Naive thymus-derived CD4-positive, alpha-beta T cell (primary cell): ENCODE measurements at regions not wholly inside any gene's neighbourhood (a gene's known extent, or its start where the extent isn't known, plus 50 kb on each side); places are given as distances from the start of the nearest gene placed in this dataset.

ENCODE experiments used
- ATAC-seq: fragments of 150-1000 bp; cut with Tn5 transposase; 2 replicates; pipeline ENCODE4 v1.10.0; 2021; ENCODE audit warnings: mild to moderate bottlenecking, moderate library complexity
- CTCF ChIA-PET: fragments of 350-600 bp; sonication (Branson Sonifier 250); formaldehyde crosslinking; loops from one replicate; lab custom pipeline; 2021; ENCODE audit warnings: antibody characterized with exemption; lab: Charles Lee
- POLR2A ChIA-PET: fragments of 350-600 bp; sonication (Branson Sonifier 250); formaldehyde crosslinking; loops from one replicate; lab custom pipeline; 2021; ENCODE audit warnings: antibody characterized with exemption, inconsistent platforms; lab: Charles Lee
- DNase-seq, 9 donors: peaks; one replicate each; pipeline versions ENCODE4 v3.0.0 to v3.0.0-alpha.2; 2020 to 2022; ENCODE audit warnings: mixed read lengths in 1 of 9
- H3K27ac ChIP-seq: one replicate; pipeline ENCODE4 v1.7.0; 2013; ENCODE audit warnings: mild to moderate bottlenecking, low read depth, low read length, moderate library complexity
- H3K27me3 ChIP-seq, 2 donors: one replicate each; pipeline ENCODE4 v1.7.0; 2013; ENCODE audit warnings: low read length in 2 of 2, mild to moderate bottlenecking in 2 of 2, moderate library complexity in 2 of 2; ENCODE audit not compliant: control insufficient read depth in 2 of 2, insufficient read depth in 2 of 2
- H3K36me3 ChIP-seq, 3 experiments: 1 replicate in 2 of 3; 2 replicates in 1 of 3; pipeline ENCODE4 v1.7.0; 2013; ENCODE audit warnings: low read length in 3 of 3, mild to moderate bottlenecking in 3 of 3, moderate library complexity in 1 of 3; ENCODE audit not compliant: insufficient read depth in 3 of 3, control insufficient read depth in 2 of 3
- H3K4me1 ChIP-seq, 2 donors: one replicate each; pipeline ENCODE4 v1.7.0; 2013; ENCODE audit warnings: low read length in 2 of 2, mild to moderate bottlenecking in 2 of 2, moderate library complexity in 1 of 2; ENCODE audit not compliant: control insufficient read depth in 2 of 2, insufficient read depth in 2 of 2
- H3K4me3 ChIP-seq: 2 replicates; pipeline ENCODE4 v1.7.0; 2013; ENCODE audit warnings: mild to moderate bottlenecking, low read length
- H3K9me3 ChIP-seq, 3 experiments: 1 replicate in 2 of 3; 2 replicates in 1 of 3; pipeline ENCODE4 v1.7.0; 2013; ENCODE audit warnings: low read length in 3 of 3; ENCODE audit not compliant: control insufficient read depth in 2 of 3
- H3K27ac Mint-ChIP-seq, 9 donors: one replicate each; pipeline ENCODE4 v1.8.0; 2020 to 2022; ENCODE audit warnings: mixed read lengths in 9 of 9, mild to moderate bottlenecking in 8 of 9, moderate library complexity in 5 of 9, inconsistent platforms in 2 of 9
- H3K27me3 Mint-ChIP-seq, 5 donors: one replicate each; pipeline ENCODE4 v1.8.0; 2021 to 2022; ENCODE audit warnings: mixed read lengths in 5 of 5, mild to moderate bottlenecking in 1 of 5
- H3K36me3 Mint-ChIP-seq, 5 donors: one replicate each; pipeline ENCODE4 v1.8.0; 2020 to 2022; ENCODE audit warnings: mixed read lengths in 5 of 5, mild to moderate bottlenecking in 3 of 5, inconsistent platforms in 1 of 5
- H3K4me1 Mint-ChIP-seq, 7 donors: one replicate each; pipeline ENCODE4 v1.8.0; 2020 to 2022; ENCODE audit warnings: mixed read lengths in 7 of 7, mild to moderate bottlenecking in 3 of 7, inconsistent platforms in 1 of 7
- H3K4me3 Mint-ChIP-seq, 10 donors: one replicate each; pipeline ENCODE4 v1.8.0; 2020 to 2022; ENCODE audit warnings: mild to moderate bottlenecking in 10 of 10, mixed read lengths in 10 of 10, moderate library complexity in 6 of 10, inconsistent platforms in 2 of 10
- H3K9me3 Mint-ChIP-seq, 11 donors: one replicate each; pipeline ENCODE4 v1.8.0; 2020 to 2022; ENCODE audit warnings: mixed read lengths in 11 of 11, mild to moderate bottlenecking in 4 of 11, inconsistent platforms in 1 of 11, moderate library complexity in 1 of 11
- intact Hi-C, 2 donors: fragments of 100-400 bp; cut with micrococcal nuclease; formaldehyde crosslinking; loops; one replicate each; pipeline ENCODE4 v1.15.1; 2023

GRCh38 chr14:22422238-22422637, 166.8 kb downstream of the DAD1 start:
- H3K27ac Mint-ChIP-seq: peak overlapping the region in 2 of 9 donors; percentile 40 to 43
- no peaks in the 10 kb centered on the region for H3K36me3 Mint-ChIP-seq
- no peaks in the 10 kb centered on the region for H3K9me3 Mint-ChIP-seq
- H3K4me3 Mint-ChIP-seq: peak overlapping the region in 1 of 10 donors; percentile 59
- peaks cover 0 to 46% (median 0%) of the 10 kb centered on the region in 7 donors for H3K4me1 Mint-ChIP-seq
- no peaks in the 10 kb centered on the region for H3K27me3 Mint-ChIP-seq
- POLR2A ChIA-PET: no interaction called here
- CTCF ChIA-PET: no interaction called here
- DNase-seq: no peak
- intact Hi-C loops: no loop called here
- no peaks in the 10 kb centered on the region for H3K27me3 ChIP-seq
- no peak overlapping the region for H3K27ac ChIP-seq
- H3K4me1 ChIP-seq: no peaks in the 10 kb centered on the region
- no peak overlapping the region for H3K4me3 ChIP-seq
- no peaks in the 10 kb centered on the region for H3K9me3 ChIP-seq
- peak; percentile 60 for ATAC-seq
- no peaks in the 10 kb centered on the region for H3K36me3 ChIP-seq

- intact Hi-C loops: no loop called here
- Histone ChIP-seq H3K4me1 (no peaks in the 10 kb centered on the region), H3K4me3 (no peak overlapping the region), H3K27ac (no peak overlapping the region), H3K36me3 (no peaks in the 10 kb centered on the region), H3K27me3 (no peaks in the 10 kb centered on the region), H3K9me3 (no peaks in the 10 kb centered on the region)
- no peak overlapping the region for H3K27ac Mint-ChIP-seq
- CTCF ChIA-PET: no interaction called here
- POLR2A ChIA-PET: no interaction called here
- H3K36me3 Mint-ChIP-seq: no peaks in the 10 kb centered on the region
- peaks cover 0 to 39% (median 0%) of the 10 kb centered on the region in 7 donors for H3K4me1 Mint-ChIP-seq
- H3K27me3 Mint-ChIP-seq: no peaks in the 10 kb centered on the region
- H3K4me3 Mint-ChIP-seq: no peak overlapping the region
- ATAC-seq (peak; percentile 41), DNase-seq (no peak)
- no peaks in the 10 kb centered on the region for H3K9me3 Mint-ChIP-seq
These were observed 168.3 kb downstream of the DAD1 start for GRCh38 chr14:22420598-22421186.

GRCh38 chr14:22419620-22420019, 169.4 kb downstream of the DAD1 start:
- Histone ChIP-seq H3K36me3 (no peaks in the 10 kb centered on the region), H3K4me1 (no peaks in the 10 kb centered on the region), H3K9me3 (no peaks in the 10 kb centered on the region), H3K27me3 (no peaks in the 10 kb centered on the region), H3K4me3 (no peak overlapping the region), H3K27ac (no peak overlapping the region)
- H3K27me3 Mint-ChIP-seq: no peaks in the 10 kb centered on the region
- POLR2A ChIA-PET: no interaction called here
- intact Hi-C loops: no loop called here
- DNase-seq: no peak
- no peak overlapping the region for H3K4me3 Mint-ChIP-seq
- no peak overlapping the region for H3K27ac Mint-ChIP-seq
- no peaks in the 10 kb centered on the region for H3K36me3 Mint-ChIP-seq
- CTCF ChIA-PET: no interaction called here
- no peaks in the 10 kb centered on the region for H3K9me3 Mint-ChIP-seq
- peaks cover 0 to 39% (median 0%) of the 10 kb centered on the region in 7 donors for H3K4me1 Mint-ChIP-seq
- no peak for ATAC-seq

- Mint-ChIP-seq H3K27me3 (no peaks in the 10 kb centered on the region), H3K36me3 (no peaks in the 10 kb centered on the region), H3K9me3 (no peaks in the 10 kb centered on the region), H3K4me1 (peaks cover 0 to 34% (median 0%) of the 10 kb centered on the region in 7 donors), H3K27ac (peak overlapping the region in 1 of 9 donors; percentile 72), H3K4me3 (no peak overlapping the region)
- ChIA-PET POLR2A (no interaction called here), CTCF (no interaction called here)
- Histone ChIP-seq H3K4me1 (no peaks in the 10 kb centered on the region), H3K27ac (no peak overlapping the region), H3K36me3 (no peaks in the 10 kb centered on the region), H3K9me3 (no peaks in the 10 kb centered on the region), H3K27me3 (no peaks in the 10 kb centered on the region), H3K4me3 (no peak overlapping the region)
- ATAC-seq (peak; percentile 12), DNase-seq (no peak)
- intact Hi-C loops: no loop called here
These were observed 170.4 kb downstream of the DAD1 start for GRCh38 chr14:22418631-22419030.

- Mint-ChIP-seq H3K36me3 (no peaks in the 10 kb centered on the region), H3K9me3 (no peaks in the 10 kb centered on the region), H3K27me3 (no peaks in the 10 kb centered on the region), H3K4me1 (peaks cover 0 to 34% (median 0%) of the 10 kb centered on the region in 7 donors), H3K27ac (no peak overlapping the region), H3K4me3 (no peak overlapping the region)
- intact Hi-C loops: no loop called here
- Histone ChIP-seq H3K36me3 (no peaks in the 10 kb centered on the region), H3K27me3 (no peaks in the 10 kb centered on the region), H3K27ac (no peak overlapping the region), H3K4me3 (no peak overlapping the region), H3K9me3 (no peaks in the 10 kb centered on the region), H3K4me1 (no peaks in the 10 kb centered on the region)
- DNase-seq: no peak
- POLR2A ChIA-PET: no interaction called here
- CTCF ChIA-PET: no interaction called here
- ATAC-seq: peak; percentile 26
These were observed 171.1 kb downstream of the DAD1 start for GRCh38 chr14:22417914-22418313.

GRCh38 chr14:22416193-22416592, 172.8 kb downstream of the DAD1 start:
- Histone ChIP-seq H3K36me3 (no peaks in the 10 kb centered on the region), H3K4me3 (no peak overlapping the region), H3K27ac (no peak overlapping the region), H3K27me3 (no peaks in the 10 kb centered on the region), H3K4me1 (no peaks in the 10 kb centered on the region), H3K9me3 (no peaks in the 10 kb centered on the region)
- H3K9me3 Mint-ChIP-seq: no peaks in the 10 kb centered on the region
- POLR2A ChIA-PET: no interaction called here
- CTCF ChIA-PET: no interaction called here
- no peak overlapping the region for H3K27ac Mint-ChIP-seq
- H3K4me3 Mint-ChIP-seq: no peak overlapping the region
- DNase-seq: no peak
- H3K36me3 Mint-ChIP-seq: no peaks in the 10 kb centered on the region
- no peak for ATAC-seq
- no peaks in the 10 kb centered on the region for H3K27me3 Mint-ChIP-seq
- H3K4me1 Mint-ChIP-seq: peaks cover 0 to 22% (median 0%) of the 10 kb centered on the region in 7 donors
- intact Hi-C loops: no loop called here

- H3K27ac ChIP-seq: no peak overlapping the region
- no peak overlapping the region for H3K4me3 ChIP-seq
- CTCF ChIA-PET: no interaction called here
- Mint-ChIP-seq H3K36me3 (no peaks in the 10 kb centered on the region), H3K27me3 (no peaks in the 10 kb centered on the region), H3K4me1 (peaks cover 0 to 18% (median 0%) of the 10 kb centered on the region in 7 donors), H3K4me3 (no peak overlapping the region), H3K9me3 (no peaks in the 10 kb centered on the region), H3K27ac (no peak overlapping the region)
- DNase-seq (no peak), ATAC-seq (no peak)
- H3K36me3 ChIP-seq: no peaks in the 10 kb centered on the region
- no peaks in the 10 kb centered on the region for H3K4me1 ChIP-seq
- intact Hi-C loops: no loop called here
- no peaks in the 10 kb centered on the region for H3K27me3 ChIP-seq
- no peaks in the 10 kb centered on the region for H3K9me3 ChIP-seq
- POLR2A ChIA-PET: no interaction called here
These were observed 173.4 kb downstream of the DAD1 start for GRCh38 chr14:22415605-22415959.
